WTC11 (cell line): ENCODE measurements at regions not wholly inside any gene's neighbourhood (a gene's known extent, or its start where the extent isn't known, plus 50 kb on each side); places are given as distances from the start of the nearest gene placed in this dataset.

Source experiments
- ATAC-seq: fragments of 200-7000 bp; cut with Tn5 transposase; 2 replicates; pipeline ENCODE4 v1.10.0; 2021; ENCODE audit warnings: mild to moderate bottlenecking, moderate library complexity
- CTCF ChIA-PET: fragments of 300-600 bp; sonication (Branson Sonifier 250); formaldehyde crosslinking; loops from one replicate; lab custom pipeline; 2021; ENCODE audit warnings: antibody characterized with exemption; lab: Charles Lee
- POLR2A ChIA-PET: fragments of 350-600 bp; sonication (Branson Sonifier 250); formaldehyde crosslinking; loops from one replicate; lab custom pipeline; 2021; ENCODE audit warnings: antibody characterized with exemption; lab: Charles Lee
- DNase-seq: peaks from one replicate; pipeline ENCODE4 v3.0.0; 2021; ENCODE audit warnings: low spot score
- H3K27ac Mint-ChIP-seq: 2 replicates; pipeline ENCODE4 v1.8.0; 2021; ENCODE audit warnings: mixed read lengths
- H3K27me3 Mint-ChIP-seq: 2 replicates; pipeline ENCODE4 v1.8.0; 2021; ENCODE audit warnings: low read depth, mild to moderate bottlenecking, moderate library complexity, mixed read lengths
- H3K36me3 Mint-ChIP-seq: 2 replicates; pipeline ENCODE4 v1.8.0; 2021; ENCODE audit warnings: mixed read lengths
- H3K4me1 Mint-ChIP-seq: 2 replicates; pipeline ENCODE4 v1.8.0; 2022; ENCODE audit warnings: mixed read lengths
- H3K4me3 Mint-ChIP-seq: 2 replicates; pipeline ENCODE4 v1.8.0; 2021; ENCODE audit warnings: mild to moderate bottlenecking, moderate library complexity, mixed read lengths
- H3K9me3 Mint-ChIP-seq: 2 replicates; pipeline ENCODE4 v1.8.0; 2021; ENCODE audit warnings: mixed read lengths
- CREM ChIP-seq: sonication (generic); formaldehyde crosslinking; IDR thresholded peaks from 2 replicates; pipeline ENCODE4 v1.8.1; 2022; ENCODE audit warnings: mild to moderate bottlenecking, missing genetic modification reagents, moderate library complexity
- ESRRA ChIP-seq: sonication (generic); formaldehyde crosslinking; IDR thresholded peaks from 2 replicates; pipeline ENCODE4 v1.8.1; 2022; ENCODE audit warnings: mild to moderate bottlenecking, missing genetic modification reagents, borderline replicate concordance
- IRF2 ChIP-seq: sonication (generic); formaldehyde crosslinking; IDR thresholded peaks from 2 replicates; pipeline ENCODE4 v1.8.0; 2022; ENCODE audit warnings: low read depth, missing genetic modification reagents, borderline replicate concordance
- NFE2L1 ChIP-seq: sonication (generic); formaldehyde crosslinking; IDR thresholded peaks from 2 replicates; pipeline ENCODE4 v1.8.1; 2023; ENCODE audit warnings: missing genetic modification reagents
- NR2C2 ChIP-seq: sonication (generic); formaldehyde crosslinking; IDR thresholded peaks from 2 replicates; pipeline ENCODE4 v1.8.0; 2022; ENCODE audit warnings: mild to moderate bottlenecking, missing genetic modification reagents
- RORB ChIP-seq: fragments of 250-450 bp; sonication (Bioruptor Pico); IDR thresholded peaks from 2 replicates; pipeline ENCODE4 v1.9.0; 2021; ENCODE audit warnings: mild to moderate bottlenecking
- SP1 ChIP-seq: sonication (generic); formaldehyde crosslinking; conservative IDR thresholded peaks from 2 replicates; pipeline ENCODE4 v1.8.1; 2022; ENCODE audit warnings: missing genetic modification reagents
- ZNF396 ChIP-seq: fragments of 250-450 bp; sonication (Bioruptor Pico); IDR thresholded peaks from 2 replicates; pipeline ENCODE4 v1.8.0; 2021; ENCODE audit warnings: mild to moderate bottlenecking, moderate library complexity, borderline replicate concordance
- TF ChIP-seq, protein P1 (sequence below): sonication (generic); formaldehyde crosslinking; IDR thresholded peaks from 2 replicates; pipeline ENCODE4 v1.8.1; 2023; ENCODE audit warnings: mild to moderate bottlenecking, missing genetic modification reagents
- TF ChIP-seq, protein P2 (sequence below): sonication (generic); formaldehyde crosslinking; IDR thresholded peaks from 2 replicates; pipeline ENCODE4 v1.8.1; 2022; ENCODE audit warnings: missing genetic modification reagents, borderline replicate concordance
- TF ChIP-seq, protein P3 (sequence below): fragments of 250-450 bp; sonication (Bioruptor Pico); IDR thresholded peaks from 2 replicates; pipeline ENCODE4 v1.9.0; 2021; ENCODE audit warnings: mild to moderate bottlenecking
- TF ChIP-seq, protein P4 (sequence below): sonication (generic); formaldehyde crosslinking; IDR thresholded peaks from 2 replicates; pipeline ENCODE4 v1.8.0; 2022; ENCODE audit warnings: mild to moderate bottlenecking, missing genetic modification reagents
- TF ChIP-seq, protein P5 (sequence below): fragments of 250-450 bp; sonication (Bioruptor Pico); IDR thresholded peaks from 2 replicates; pipeline ENCODE4 v1.9.0; 2021; ENCODE audit warnings: mild to moderate bottlenecking
- TF ChIP-seq, protein P6 (sequence below): sonication (generic); formaldehyde crosslinking; IDR thresholded peaks from 2 replicates; pipeline ENCODE4 v1.8.1; 2023; ENCODE audit warnings: mild to moderate bottlenecking, missing genetic modification reagents, borderline replicate concordance
- TF ChIP-seq, protein P7 (sequence below): sonication (generic); formaldehyde crosslinking; IDR thresholded peaks from 2 replicates; pipeline ENCODE4 v1.8.0; 2023; ENCODE audit warnings: missing genetic modification reagents, mild to moderate bottlenecking, borderline replicate concordance
- TF ChIP-seq, protein P8 (sequence below): fragments of 250-450 bp; sonication (Bioruptor Pico); IDR thresholded peaks from 2 replicates; pipeline ENCODE4 v1.9.0; 2021; ENCODE audit warnings: moderate library complexity, mild to moderate bottlenecking, inconsistent platforms, borderline replicate concordance

DNA sequence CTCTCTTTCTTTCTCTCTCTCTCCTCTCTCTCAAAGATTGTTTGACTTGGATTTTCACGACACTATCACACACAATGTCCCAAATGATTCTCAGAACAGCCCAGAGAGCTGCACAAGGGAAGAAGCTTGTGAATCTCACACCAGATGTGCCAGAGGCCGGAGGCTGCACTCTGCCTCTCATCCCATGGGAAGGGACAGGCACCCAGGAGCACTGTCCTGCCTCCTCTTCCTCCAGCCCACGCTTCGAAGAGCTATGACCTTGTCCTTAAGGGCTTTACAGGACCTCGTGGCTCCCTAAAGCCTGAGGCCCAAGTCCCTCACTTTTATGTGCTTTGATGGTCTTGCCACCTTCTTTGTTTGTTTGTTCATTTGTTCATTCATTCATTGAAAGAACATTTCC is 267.6 kb downstream of the FAM43A start (continued):
- TF ChIP-seq, protein P1, sequence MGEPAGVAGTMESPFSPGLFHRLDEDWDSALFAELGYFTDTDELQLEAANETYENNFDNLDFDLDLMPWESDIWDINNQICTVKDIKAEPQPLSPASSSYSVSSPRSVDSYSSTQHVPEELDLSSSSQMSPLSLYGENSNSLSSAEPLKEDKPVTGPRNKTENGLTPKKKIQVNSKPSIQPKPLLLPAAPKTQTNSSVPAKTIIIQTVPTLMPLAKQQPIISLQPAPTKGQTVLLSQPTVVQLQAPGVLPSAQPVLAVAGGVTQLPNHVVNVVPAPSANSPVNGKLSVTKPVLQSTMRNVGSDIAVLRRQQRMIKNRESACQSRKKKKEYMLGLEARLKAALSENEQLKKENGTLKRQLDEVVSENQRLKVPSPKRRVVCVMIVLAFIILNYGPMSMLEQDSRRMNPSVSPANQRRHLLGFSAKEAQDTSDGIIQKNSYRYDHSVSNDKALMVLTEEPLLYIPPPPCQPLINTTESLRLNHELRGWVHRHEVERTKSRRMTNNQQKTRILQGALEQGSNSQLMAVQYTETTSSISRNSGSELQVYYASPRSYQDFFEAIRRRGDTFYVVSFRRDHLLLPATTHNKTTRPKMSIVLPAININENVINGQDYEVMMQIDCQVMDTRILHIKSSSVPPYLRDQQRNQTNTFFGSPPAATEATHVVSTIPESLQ (CRISPR knock-in tag) = no peak
- no peak for TF ChIP-seq ZNF396 (CRISPR knock-in tag)
- TF ChIP-seq IRF2 (CRISPR knock-in tag) = no peak
- TF ChIP-seq, protein P2, sequence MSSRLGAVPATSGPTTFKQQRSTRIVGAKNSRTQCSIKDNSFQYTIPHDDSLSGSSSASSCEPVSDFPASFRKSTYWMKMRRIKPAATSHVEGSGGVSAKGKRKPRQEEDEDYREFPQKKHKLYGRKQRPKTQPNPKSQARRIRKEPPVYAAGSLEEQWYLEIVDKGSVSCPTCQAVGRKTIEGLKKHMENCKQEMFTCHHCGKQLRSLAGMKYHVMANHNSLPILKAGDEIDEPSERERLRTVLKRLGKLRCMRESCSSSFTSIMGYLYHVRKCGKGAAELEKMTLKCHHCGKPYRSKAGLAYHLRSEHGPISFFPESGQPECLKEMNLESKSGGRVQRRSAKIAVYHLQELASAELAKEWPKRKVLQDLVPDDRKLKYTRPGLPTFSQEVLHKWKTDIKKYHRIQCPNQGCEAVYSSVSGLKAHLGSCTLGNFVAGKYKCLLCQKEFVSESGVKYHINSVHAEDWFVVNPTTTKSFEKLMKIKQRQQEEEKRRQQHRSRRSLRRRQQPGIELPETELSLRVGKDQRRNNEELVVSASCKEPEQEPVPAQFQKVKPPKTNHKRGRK (CRISPR knock-in tag) = no peak
- TF ChIP-seq, protein P3, sequence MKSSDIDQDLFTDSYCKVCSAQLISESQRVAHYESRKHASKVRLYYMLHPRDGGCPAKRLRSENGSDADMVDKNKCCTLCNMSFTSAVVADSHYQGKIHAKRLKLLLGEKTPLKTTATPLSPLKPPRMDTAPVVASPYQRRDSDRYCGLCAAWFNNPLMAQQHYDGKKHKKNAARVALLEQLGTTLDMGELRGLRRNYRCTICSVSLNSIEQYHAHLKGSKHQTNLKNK = no peak

DNA sequence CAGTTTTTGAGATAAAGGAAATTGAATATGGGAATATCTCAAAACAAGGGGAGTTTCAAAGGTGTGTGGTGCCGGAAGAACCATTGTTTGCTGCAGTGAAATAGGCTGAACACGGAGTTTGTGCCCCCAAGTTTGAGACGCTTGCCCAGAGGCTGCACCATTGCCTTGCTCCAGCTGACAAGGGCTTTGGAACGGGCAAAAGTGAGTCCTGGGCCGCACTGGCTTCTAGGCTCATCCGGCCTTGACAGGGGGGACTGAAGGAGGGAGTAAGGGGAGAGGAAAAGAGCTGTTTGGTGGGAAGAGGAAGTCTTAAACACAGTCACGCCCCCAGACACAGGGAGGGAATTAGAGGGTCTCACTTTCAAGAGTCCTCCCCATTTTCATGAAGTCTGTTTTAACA is 269.9 kb downstream of the FAM43A start:
- POLR2A ChIA-PET = no interaction called here
- TF ChIP-seq, protein P4, sequence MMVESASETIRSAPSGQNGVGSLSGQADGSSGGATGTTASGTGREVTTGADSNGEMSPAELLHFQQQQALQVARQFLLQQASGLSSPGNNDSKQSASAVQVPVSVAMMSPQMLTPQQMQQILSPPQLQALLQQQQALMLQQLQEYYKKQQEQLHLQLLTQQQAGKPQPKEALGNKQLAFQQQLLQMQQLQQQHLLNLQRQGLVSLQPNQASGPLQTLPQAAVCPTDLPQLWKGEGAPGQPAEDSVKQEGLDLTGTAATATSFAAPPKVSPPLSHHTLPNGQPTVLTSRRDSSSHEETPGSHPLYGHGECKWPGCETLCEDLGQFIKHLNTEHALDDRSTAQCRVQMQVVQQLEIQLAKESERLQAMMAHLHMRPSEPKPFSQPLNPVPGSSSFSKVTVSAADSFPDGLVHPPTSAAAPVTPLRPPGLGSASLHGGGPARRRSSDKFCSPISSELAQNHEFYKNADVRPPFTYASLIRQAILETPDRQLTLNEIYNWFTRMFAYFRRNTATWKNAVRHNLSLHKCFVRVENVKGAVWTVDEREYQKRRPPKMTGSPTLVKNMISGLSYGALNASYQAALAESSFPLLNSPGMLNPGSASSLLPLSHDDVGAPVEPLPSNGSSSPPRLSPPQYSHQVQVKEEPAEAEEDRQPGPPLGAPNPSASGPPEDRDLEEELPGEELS (CRISPR knock-in tag) = no peak
- TF ChIP-seq, protein P5, sequence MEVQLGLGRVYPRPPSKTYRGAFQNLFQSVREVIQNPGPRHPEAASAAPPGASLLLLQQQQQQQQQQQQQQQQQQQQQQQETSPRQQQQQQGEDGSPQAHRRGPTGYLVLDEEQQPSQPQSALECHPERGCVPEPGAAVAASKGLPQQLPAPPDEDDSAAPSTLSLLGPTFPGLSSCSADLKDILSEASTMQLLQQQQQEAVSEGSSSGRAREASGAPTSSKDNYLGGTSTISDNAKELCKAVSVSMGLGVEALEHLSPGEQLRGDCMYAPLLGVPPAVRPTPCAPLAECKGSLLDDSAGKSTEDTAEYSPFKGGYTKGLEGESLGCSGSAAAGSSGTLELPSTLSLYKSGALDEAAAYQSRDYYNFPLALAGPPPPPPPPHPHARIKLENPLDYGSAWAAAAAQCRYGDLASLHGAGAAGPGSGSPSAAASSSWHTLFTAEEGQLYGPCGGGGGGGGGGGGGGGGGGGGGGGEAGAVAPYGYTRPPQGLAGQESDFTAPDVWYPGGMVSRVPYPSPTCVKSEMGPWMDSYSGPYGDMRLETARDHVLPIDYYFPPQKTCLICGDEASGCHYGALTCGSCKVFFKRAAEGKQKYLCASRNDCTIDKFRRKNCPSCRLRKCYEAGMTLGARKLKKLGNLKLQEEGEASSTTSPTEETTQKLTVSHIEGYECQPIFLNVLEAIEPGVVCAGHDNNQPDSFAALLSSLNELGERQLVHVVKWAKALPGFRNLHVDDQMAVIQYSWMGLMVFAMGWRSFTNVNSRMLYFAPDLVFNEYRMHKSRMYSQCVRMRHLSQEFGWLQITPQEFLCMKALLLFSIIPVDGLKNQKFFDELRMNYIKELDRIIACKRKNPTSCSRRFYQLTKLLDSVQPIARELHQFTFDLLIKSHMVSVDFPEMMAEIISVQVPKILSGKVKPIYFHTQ (CRISPR knock-in tag) = no peak
- TF ChIP-seq, protein P3 = no peak
- TF ChIP-seq NR2C2 (no peak), CREM (CRISPR knock-in tag) (no peak), NFE2L1 (CRISPR knock-in tag) (no peak), RORB (CRISPR knock-in tag) (no peak), ESRRA (CRISPR knock-in tag) (no peak), SP1 (CRISPR knock-in tag) (no peak)
- TF ChIP-seq, protein P6, sequence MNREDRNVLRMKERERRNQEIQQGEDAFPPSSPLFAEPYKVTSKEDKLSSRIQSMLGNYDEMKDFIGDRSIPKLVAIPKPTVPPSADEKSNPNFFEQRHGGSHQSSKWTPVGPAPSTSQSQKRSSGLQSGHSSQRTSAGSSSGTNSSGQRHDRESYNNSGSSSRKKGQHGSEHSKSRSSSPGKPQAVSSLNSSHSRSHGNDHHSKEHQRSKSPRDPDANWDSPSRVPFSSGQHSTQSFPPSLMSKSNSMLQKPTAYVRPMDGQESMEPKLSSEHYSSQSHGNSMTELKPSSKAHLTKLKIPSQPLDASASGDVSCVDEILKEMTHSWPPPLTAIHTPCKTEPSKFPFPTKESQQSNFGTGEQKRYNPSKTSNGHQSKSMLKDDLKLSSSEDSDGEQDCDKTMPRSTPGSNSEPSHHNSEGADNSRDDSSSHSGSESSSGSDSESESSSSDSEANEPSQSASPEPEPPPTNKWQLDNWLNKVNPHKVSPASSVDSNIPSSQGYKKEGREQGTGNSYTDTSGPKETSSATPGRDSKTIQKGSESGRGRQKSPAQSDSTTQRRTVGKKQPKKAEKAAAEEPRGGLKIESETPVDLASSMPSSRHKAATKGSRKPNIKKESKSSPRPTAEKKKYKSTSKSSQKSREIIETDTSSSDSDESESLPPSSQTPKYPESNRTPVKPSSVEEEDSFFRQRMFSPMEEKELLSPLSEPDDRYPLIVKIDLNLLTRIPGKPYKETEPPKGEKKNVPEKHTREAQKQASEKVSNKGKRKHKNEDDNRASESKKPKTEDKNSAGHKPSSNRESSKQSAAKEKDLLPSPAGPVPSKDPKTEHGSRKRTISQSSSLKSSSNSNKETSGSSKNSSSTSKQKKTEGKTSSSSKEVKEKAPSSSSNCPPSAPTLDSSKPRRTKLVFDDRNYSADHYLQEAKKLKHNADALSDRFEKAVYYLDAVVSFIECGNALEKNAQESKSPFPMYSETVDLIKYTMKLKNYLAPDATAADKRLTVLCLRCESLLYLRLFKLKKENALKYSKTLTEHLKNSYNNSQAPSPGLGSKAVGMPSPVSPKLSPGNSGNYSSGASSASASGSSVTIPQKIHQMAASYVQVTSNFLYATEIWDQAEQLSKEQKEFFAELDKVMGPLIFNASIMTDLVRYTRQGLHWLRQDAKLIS (CRISPR knock-in tag) = no peak
- TF ChIP-seq, protein P7, sequence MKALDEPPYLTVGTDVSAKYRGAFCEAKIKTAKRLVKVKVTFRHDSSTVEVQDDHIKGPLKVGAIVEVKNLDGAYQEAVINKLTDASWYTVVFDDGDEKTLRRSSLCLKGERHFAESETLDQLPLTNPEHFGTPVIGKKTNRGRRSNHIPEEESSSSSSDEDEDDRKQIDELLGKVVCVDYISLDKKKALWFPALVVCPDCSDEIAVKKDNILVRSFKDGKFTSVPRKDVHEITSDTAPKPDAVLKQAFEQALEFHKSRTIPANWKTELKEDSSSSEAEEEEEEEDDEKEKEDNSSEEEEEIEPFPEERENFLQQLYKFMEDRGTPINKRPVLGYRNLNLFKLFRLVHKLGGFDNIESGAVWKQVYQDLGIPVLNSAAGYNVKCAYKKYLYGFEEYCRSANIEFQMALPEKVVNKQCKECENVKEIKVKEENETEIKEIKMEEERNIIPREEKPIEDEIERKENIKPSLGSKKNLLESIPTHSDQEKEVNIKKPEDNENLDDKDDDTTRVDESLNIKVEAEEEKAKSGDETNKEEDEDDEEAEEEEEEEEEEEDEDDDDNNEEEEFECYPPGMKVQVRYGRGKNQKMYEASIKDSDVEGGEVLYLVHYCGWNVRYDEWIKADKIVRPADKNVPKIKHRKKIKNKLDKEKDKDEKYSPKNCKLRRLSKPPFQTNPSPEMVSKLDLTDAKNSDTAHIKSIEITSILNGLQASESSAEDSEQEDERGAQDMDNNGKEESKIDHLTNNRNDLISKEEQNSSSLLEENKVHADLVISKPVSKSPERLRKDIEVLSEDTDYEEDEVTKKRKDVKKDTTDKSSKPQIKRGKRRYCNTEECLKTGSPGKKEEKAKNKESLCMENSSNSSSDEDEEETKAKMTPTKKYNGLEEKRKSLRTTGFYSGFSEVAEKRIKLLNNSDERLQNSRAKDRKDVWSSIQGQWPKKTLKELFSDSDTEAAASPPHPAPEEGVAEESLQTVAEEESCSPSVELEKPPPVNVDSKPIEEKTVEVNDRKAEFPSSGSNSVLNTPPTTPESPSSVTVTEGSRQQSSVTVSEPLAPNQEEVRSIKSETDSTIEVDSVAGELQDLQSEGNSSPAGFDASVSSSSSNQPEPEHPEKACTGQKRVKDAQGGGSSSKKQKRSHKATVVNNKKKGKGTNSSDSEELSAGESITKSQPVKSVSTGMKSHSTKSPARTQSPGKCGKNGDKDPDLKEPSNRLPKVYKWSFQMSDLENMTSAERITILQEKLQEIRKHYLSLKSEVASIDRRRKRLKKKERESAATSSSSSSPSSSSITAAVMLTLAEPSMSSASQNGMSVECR (CRISPR knock-in tag) = no peak
- TF ChIP-seq, protein P8, sequence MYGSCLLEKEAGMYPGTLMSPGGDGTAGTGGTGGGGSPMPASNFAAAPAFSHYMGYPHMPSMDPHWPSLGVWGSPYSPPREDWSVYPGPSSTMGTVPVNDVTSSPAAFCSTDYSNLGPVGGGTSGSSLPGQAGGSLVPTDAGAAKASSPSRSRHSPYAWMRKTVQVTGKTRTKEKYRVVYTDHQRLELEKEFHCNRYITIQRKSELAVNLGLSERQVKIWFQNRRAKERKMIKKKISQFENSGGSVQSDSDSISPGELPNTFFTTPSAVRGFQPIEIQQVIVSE (CRISPR knock-in tag) = no peak

More for the DNA sequence above, 269.9 kb downstream of the FAM43A start:
- ATAC-seq = no peak
- Mint-ChIP-seq H3K27me3 (no peaks in the 10 kb centered on the region; the same call in 1 of the 2 replicates), H3K9me3 (no peaks in the 10 kb centered on the region), H3K36me3 (no peaks in the 10 kb centered on the region), H3K4me3 (no peak overlapping the region), H3K4me1 (peaks cover 2% of the 10 kb centered on the region; the same call in 1 of the 2 replicates), H3K27ac (no peak overlapping the region)
- no peak for DNase-seq
- CTCF ChIA-PET = interaction anchor here (1.6 to 4.7 kb wide), 2 partner anchors 29 to 273 kb away, joined by 4 to 31 read pairs; no protein-coding TSS in a partner anchor
